Activated CD4-positive, alpha-beta memory T cell treated with anti-CD3 and anti-CD28 coated beads for 36 hours (primary cell): ENCODE measurements at regions not wholly inside any gene's neighbourhood (a gene's known extent, or its start where the extent isn't known, plus 50 kb on each side); places are given as distances from the start of the nearest gene placed in this dataset.
"Not testable (repeated sequence)": the region's sequence is repeated elsewhere in the genome, so short reads cannot be mapped to it uniquely, and the experiment has no call there.

ENCODE experiments used
- CTCF ChIA-PET: fragments of 350-600 bp; sonication (Branson Sonifier 250); formaldehyde crosslinking; loops from one replicate; lab custom pipeline; 2021; ENCODE audit warnings: antibody characterized with exemption, inconsistent platforms; lab: Charles Lee
- POLR2A ChIA-PET: fragments of 350-600 bp; sonication (Branson Sonifier 250); formaldehyde crosslinking; loops from one replicate; lab custom pipeline; 2021; ENCODE audit warnings: antibody characterized with exemption; lab: Charles Lee
- DNase-seq: peaks from one replicate; pipeline ENCODE4 v3.0.0-alpha.2; 2020
- H3K27ac Mint-ChIP-seq: one replicate; pipeline ENCODE4 v1.8.0; 2021; ENCODE audit warnings: mixed read lengths
- H3K27me3 Mint-ChIP-seq: one replicate; pipeline ENCODE4 v1.8.0; 2021; ENCODE audit warnings: mixed read lengths
- H3K36me3 Mint-ChIP-seq: one replicate; pipeline ENCODE4 v1.8.0; 2021; ENCODE audit warnings: mixed read lengths
- H3K4me1 Mint-ChIP-seq: one replicate; pipeline ENCODE4 v1.8.0; 2021; ENCODE audit warnings: low read depth, mixed read lengths
- H3K4me3 Mint-ChIP-seq: one replicate; pipeline ENCODE4 v1.8.0; 2021; ENCODE audit warnings: mild to moderate bottlenecking, mixed read lengths
- H3K9me3 Mint-ChIP-seq: one replicate; pipeline ENCODE4 v1.8.0; 2021; ENCODE audit warnings: mixed read lengths
- intact Hi-C: fragments of 100-400 bp; cut with micrococcal nuclease; formaldehyde crosslinking; loops from one replicate; pipeline ENCODE4 v1.15.1; 2023

DNA sequence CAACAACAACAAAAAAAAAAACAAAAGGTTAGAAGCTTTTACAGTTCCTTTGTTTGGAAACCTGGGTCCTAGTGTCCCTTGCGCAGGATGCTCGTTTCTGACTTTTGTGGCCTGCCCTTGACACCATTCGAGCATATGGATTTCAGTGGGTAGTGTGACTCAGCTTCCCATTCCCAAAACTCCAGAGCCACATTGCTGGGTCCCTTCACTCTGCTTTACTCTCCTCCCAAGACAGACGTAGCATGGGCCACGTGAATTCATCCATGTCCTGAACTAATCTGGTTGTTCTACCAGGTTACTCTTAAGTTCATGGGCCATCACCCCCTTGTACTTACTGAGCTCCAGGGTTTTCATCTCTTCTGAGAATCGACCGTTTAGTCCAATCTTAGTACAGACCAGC is 68.0 kb upstream of the MAX start:
- Mint-ChIP-seq H3K9me3 (no peaks in the 10 kb centered on the region), H3K4me1 (peaks cover 14% of the 10 kb centered on the region), H3K4me3 (peak overlapping the region; percentile 68), H3K36me3 (no peaks in the 10 kb centered on the region), H3K27me3 (peaks cover 6% of the 10 kb centered on the region), H3K27ac (no peak overlapping the region)
- DNase-seq = no peak
- intact Hi-C loops = loop anchor here (1.0 to 5.0 kb wide), 3 partner anchors 36 to 637 kb away; no protein-coding TSS in a partner anchor
- POLR2A ChIA-PET = interaction anchor here (0.6 to 1.7 kb wide), 5 partner anchors 36 to 243 kb away, joined by 3 to 4 read pairs (median 4); partner anchors contain the start of gene FUT8
- CTCF ChIA-PET = interaction anchor here (0.7 to 3.0 kb wide), 10 partner anchors 14 to 654 kb away, joined by 3 to 18 read pairs (median 6); partner anchors contain the start of gene FUT8

DNA sequence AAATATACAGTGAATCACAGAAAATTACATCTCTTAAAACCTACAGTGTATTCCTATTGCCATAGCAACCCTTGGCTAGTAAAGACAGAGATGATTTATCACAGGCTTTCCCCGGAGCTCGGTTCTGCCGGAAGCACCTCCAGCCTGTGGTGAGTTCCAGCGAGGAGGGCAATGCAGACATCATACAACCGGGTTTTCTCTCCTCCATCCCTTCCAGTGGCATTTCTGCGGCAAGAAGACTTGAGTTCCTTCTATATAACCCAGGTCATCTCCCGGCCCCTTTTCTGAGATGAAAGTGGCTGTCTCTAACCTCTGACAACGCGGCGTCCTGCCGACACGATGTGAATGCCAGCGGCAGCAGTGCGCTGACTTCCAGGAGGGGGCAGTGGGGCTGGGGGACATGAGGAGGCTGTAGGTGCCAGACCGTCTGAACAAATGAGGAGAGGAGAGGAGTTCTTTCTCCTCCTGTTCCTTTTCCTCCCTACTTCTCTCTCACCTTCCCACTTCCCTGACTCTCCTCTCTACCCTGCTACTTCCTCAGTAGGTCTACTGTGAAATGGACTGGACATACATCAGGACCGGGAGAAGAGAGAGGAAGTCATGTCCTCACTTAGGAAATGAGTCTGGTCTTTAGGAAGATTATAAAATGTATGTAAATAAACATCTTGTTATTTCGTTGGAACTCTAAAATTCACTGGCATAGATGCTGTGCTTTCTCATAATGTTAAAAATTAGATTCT is 68.6 kb upstream of the MAX start:
- Mint-ChIP-seq H3K4me3 (peak overlapping the region; percentile 68), H3K36me3 (no peaks in the 10 kb centered on the region), H3K4me1 (peaks cover 14% of the 10 kb centered on the region), H3K9me3 (no peaks in the 10 kb centered on the region), H3K27ac (no peak overlapping the region), H3K27me3 (peaks cover 6% of the 10 kb centered on the region)
- CTCF ChIA-PET = interaction anchor here (0.7 to 3.0 kb wide), 10 partner anchors 13 to 654 kb away, joined by 3 to 18 read pairs (median 6); partner anchors contain the start of gene FUT8
- intact Hi-C loops = loop anchor here (1.0 to 5.0 kb wide), 3 partner anchors 35 to 636 kb away; no protein-coding TSS in a partner anchor
- POLR2A ChIA-PET = interaction anchor here (0.6 to 1.7 kb wide), 5 partner anchors 36 to 311 kb away, joined by 3 to 4 read pairs (median 4); partner anchors contain the start of gene FUT8
- peak; percentile 72 for DNase-seq

DNA sequence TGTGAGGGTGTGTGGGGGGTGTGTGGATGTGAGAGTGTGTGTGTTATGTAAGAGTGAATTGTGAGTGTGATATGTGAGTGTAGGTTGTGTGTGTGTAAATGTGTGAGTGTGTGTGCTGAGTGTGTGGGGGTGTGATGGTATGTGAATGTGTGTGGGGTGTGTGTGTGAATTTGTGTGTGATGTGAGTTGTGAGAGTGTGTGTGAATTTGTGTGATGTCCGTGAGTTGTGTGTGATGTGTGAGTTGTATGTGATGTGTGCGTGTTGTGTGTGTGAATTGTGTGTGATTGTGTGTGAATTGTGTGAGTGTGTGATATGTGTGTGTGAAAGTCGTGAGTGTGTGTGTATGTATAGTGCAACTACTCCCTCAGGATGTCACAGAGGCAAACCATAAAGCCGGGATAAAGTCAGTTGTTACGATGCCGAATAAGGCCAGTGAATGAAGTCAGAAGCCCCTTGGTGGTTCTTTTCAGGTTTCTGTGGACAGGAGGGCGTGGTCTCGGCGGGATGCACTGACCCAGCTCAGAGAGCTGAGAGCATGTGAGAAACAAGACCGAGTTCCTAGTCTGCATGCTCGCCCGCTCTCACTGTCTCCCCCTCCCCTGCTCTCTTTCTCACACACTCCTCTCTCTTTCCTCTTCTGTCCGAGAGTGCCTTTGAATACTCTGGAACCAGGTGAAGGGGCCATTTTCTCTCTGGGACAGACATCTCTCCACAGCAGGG is 71.8 kb upstream of the MAX start:
- H3K27ac Mint-ChIP-seq = no peak overlapping the region
- H3K9me3 Mint-ChIP-seq = no peaks in the 10 kb centered on the region
- DNase-seq = no peak
- H3K4me1 Mint-ChIP-seq = peaks cover 14% of the 10 kb centered on the region
- H3K4me3 Mint-ChIP-seq = no peak overlapping the region
- peaks cover 10% of the 10 kb centered on the region for H3K27me3 Mint-ChIP-seq
- no peaks in the 10 kb centered on the region for H3K36me3 Mint-ChIP-seq
- POLR2A ChIA-PET = no interaction called here
- intact Hi-C loops = loop anchor here (5.0 kb wide), 2 partner anchors 288 to 633 kb away; no protein-coding TSS in a partner anchor
- CTCF ChIA-PET = interaction anchor here (1.6 kb wide), 1 partner anchor 10 kb away, joined by 4 read pairs; no protein-coding TSS in a partner anchor

DNA sequence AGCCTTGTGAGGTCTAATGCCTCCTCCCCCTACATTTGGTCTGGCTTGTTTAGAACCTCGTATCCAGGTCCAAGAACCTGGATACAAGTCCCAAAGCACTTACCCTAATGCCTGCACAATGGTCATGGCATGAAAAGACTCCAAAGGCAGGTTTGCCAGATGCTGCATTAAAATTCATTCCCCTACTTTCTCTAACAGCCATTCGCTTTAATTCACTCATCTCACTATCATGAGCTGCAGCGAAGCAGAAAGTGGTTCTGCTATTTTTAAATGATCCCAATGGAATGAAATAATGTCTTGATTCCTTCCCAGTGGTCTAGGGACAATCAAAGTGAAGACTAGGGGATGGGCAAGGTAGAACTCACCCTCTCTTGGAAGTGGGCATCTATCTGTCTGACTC is 72.5 kb upstream of the MAX start:
- CTCF ChIA-PET = no interaction called here
- no peaks in the 10 kb centered on the region for H3K9me3 Mint-ChIP-seq

DNA sequence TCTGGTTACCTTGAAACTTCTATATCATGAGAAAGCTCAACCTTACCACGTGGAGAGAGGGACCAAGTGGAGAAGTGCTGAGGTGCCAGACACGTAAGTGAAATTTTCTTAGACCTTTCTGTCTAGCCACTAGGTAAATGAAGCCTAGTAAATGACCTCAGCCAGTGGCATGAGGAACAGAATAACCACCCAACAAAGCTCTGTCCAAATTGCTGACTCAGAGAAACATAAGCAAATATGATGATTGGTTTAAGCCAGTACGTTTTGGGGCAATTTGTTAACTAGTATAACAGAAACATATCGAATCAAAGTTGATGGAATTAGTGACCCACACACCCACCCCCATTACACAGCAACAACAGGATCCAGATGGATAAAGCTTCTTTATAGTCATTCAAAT is 75.2 kb upstream of the MAX start:
- intact Hi-C loops = no loop called here
- Mint-ChIP-seq H3K4me1 (peaks cover 16% of the 10 kb centered on the region), H3K36me3 (peaks cover 5% of the 10 kb centered on the region), H3K4me3 (no peak overlapping the region), H3K9me3 (peaks cover 12% of the 10 kb centered on the region), H3K27ac (no peak overlapping the region), H3K27me3 (peaks cover 4% of the 10 kb centered on the region)
- ChIA-PET POLR2A (no interaction called here), CTCF (interaction anchor here (1.0 to 1.1 kb wide), 2 partner anchors 13 to 782 kb away, joined by 4 read pairs; no protein-coding TSS in a partner anchor)
- DNase-seq = no peak

More for the DNA sequence above, 72.5 kb upstream of the MAX start:
- H3K36me3 Mint-ChIP-seq = no peaks in the 10 kb centered on the region
- peaks cover 12% of the 10 kb centered on the region for H3K4me1 Mint-ChIP-seq
- POLR2A ChIA-PET = interaction anchor here (1.5 kb wide), 1 partner anchor 10 kb away, joined by 3 read pairs; no protein-coding TSS in a partner anchor
- no peak for DNase-seq
- H3K27me3 Mint-ChIP-seq = peaks cover 9% of the 10 kb centered on the region
- no peak overlapping the region for H3K4me3 Mint-ChIP-seq
- H3K27ac Mint-ChIP-seq = no peak overlapping the region
- intact Hi-C loops = loop anchor here (5.0 kb wide), 2 partner anchors 288 to 633 kb away; no protein-coding TSS in a partner anchor

DNA sequence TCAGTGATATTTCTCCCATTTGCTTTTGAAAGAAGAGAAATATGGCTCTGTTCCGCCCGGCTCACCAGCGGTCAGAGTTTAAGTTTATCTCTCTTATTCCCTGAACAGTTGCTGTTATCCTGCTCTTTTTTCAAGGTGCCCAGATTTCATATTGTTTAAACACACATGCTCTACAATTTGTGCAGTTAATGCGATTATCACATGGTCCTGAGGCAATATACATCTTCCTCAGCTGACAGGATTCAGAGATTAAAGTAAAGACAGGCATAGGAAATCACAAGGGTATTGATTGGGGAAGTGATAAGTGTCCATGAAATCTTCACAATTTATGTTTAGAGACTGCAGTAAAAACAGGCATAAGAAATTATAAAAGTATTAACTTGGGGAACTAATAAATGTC is 76.9 kb upstream of the MAX start:
- H3K36me3 Mint-ChIP-seq, DNase-seq, H3K27me3 Mint-ChIP-seq, POLR2A ChIA-PET, CTCF ChIA-PET, H3K27ac Mint-ChIP-seq, intact Hi-C loops, H3K4me3 Mint-ChIP-seq: not testable (repeated sequence)
- peaks cover 19% of the 10 kb centered on the region for H3K9me3 Mint-ChIP-seq
- peaks cover 16% of the 10 kb centered on the region for H3K4me1 Mint-ChIP-seq

DNA sequence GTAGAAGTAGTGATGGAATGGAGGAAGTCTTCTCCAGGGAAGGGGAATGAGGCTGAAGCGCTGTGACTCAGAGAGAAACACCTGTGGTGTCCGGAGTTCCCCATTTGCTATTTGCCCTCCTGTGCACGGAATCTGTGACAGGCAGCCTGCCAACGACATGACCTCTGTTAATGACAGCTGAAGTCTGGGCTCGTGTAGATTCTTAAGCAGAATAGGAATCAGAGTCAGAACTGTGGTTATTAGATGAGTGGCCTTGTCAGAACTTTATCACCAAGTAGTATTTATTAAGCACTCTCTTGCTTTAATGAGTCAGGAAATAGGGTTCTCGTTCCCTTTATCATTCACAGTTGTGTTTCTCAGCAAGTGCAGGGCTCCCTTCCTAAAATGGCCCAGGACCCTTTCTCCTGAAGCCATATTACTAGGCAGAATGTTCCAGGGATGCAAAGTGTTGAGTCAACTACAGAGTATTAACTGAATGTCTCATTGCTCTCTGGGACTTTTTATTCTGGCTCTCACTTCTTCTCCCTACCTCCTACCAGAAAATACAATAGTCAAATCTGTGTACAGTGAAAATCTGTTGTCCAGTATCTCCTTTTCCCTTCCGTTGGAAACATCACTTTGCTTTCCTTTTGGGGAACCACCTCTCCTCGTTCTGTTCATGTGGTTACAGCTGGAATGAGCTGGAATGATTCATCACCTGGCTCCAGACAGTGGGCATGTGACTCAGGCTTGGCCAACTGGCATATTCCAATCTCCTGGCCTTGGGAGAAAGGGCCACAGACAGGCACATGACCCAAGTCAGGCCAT is 77.8 kb upstream of the MAX start:
- CTCF ChIA-PET = interaction anchor here (1.0 to 1.3 kb wide), 2 partner anchors 16 to 194 kb away, joined by 3 to 4 read pairs; partner anchors contain the start of gene FNTB
- no peak overlapping the region for H3K4me3 Mint-ChIP-seq
- peaks cover 5% of the 10 kb centered on the region for H3K27me3 Mint-ChIP-seq
- POLR2A ChIA-PET = interaction anchor here (1.0 to 1.7 kb wide), 3 partner anchors 11 to 232 kb away, joined by 3 to 7 read pairs (median 4); partner anchors contain the start of gene FUT8
- peaks cover 18% of the 10 kb centered on the region for H3K4me1 Mint-ChIP-seq
- peak overlapping the region; percentile 21 for H3K27ac Mint-ChIP-seq
- peaks cover 19% of the 10 kb centered on the region for H3K9me3 Mint-ChIP-seq
- peaks cover 6% of the 10 kb centered on the region for H3K36me3 Mint-ChIP-seq
- peak; percentile 79 for DNase-seq
- intact Hi-C loops = loop anchor here (1.0 kb wide), 1 partner anchor 26 kb away; no protein-coding TSS in a partner anchor

DNA sequence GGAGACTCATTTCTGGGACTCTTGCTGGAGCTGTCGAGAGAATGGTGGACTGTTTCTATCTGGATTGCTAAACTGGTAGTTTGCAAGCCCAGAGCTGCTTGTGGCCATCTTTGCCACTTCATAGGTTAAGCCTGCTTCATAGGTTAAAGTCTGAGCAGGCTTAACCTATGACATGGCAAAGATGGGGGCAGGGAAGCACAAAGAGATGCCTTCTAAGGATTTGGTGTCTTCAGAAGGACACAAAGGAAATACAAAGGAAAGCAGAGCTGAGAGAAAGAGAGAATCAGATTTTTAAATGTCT is 78.4 kb upstream of the MAX start:
- Mint-ChIP-seq H3K36me3 (peaks cover 6% of the 10 kb centered on the region), H3K4me3 (no peak overlapping the region), H3K27me3 (peaks cover 5% of the 10 kb centered on the region), H3K9me3 (peaks cover 19% of the 10 kb centered on the region), H3K4me1 (peaks cover 18% of the 10 kb centered on the region), H3K27ac (peak overlapping the region; percentile 21)
- ChIA-PET POLR2A (interaction anchor here (1.0 to 1.7 kb wide), 3 partner anchors 12 to 231 kb away, joined by 3 to 7 read pairs (median 4); partner anchors contain the start of gene FUT8), CTCF (interaction anchor here (1.0 to 1.3 kb wide), 3 partner anchors 16 to 644 kb away, joined by 3 to 4 read pairs (median 3); partner anchors contain the start of gene FNTB)
- no peak for DNase-seq
- intact Hi-C loops = loop anchor here (1.0 kb wide), 1 partner anchor 26 kb away; no protein-coding TSS in a partner anchor

DNA sequence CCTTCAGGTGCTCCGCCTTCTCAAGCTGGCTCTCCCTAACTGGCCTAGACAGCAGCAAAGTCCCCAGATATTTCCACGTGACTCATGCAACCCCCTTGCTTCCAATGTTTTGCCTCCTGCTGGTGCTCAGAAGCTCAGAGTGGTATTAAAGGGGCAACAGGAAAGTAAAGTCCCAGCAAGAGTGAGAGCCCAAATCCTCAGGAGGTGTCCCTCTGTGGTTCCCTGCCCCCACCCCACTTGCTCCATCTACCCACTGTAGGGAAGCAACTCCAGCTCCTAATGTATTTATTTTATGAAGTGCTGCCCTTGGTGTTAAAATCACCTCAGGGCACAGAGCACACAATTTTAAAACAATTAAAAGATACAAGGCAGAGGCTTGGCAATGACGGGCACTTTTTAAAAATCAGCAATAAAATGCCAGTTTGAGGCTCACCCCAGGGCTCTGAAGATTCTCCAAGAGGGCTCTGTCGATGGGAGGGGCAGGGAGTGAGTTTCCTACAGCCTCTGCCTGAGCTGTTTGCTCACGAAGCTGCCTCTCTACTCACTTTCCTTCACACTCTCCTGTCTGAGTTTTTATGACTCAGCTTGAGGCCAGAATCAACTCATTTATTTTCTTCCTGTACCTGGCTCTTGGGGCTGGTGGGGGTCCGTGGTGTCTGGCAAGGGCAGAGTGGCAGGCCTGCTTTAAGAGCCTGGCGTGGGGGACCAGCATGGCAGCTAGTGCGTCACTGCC is 81.9 kb upstream of the MAX start:
- Mint-ChIP-seq H3K36me3 (peaks cover 6% of the 10 kb centered on the region), H3K9me3 (peaks cover 19% of the 10 kb centered on the region), H3K4me3 (no peak overlapping the region), H3K27ac (no peak overlapping the region), H3K27me3 (peaks cover 4% of the 10 kb centered on the region), H3K4me1 (peaks cover 18% of the 10 kb centered on the region)
- ChIA-PET CTCF (interaction anchor here (0.9 to 1.4 kb wide), 5 partner anchors 14 to 640 kb away, joined by 3 to 9 read pairs (median 4); no protein-coding TSS in a partner anchor), POLR2A (no interaction called here)
- intact Hi-C loops = no loop called here
- DNase-seq = peak; percentile 22

DNA sequence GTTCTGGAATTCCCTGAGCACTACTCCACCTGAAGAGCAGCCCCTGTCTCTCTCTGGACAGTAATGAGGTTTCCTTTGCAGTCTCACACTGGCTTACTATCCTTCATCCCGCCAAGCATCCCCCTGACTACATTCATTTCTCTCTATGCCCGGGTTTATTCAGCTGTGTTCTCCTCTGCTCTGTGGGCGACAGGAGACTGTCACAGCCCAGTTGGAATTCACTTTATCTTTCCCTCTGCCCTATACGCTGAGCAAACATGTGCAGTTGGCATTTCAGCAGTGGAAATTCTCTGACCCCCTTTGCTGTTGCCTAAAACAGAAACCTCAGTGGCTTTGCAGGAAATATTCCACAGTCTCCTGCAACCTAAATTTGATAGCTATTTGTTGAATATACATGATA is 83.5 kb upstream of the MAX start:
- Mint-ChIP-seq H3K4me1 (peaks cover 4% of the 10 kb centered on the region), H3K36me3 (peaks cover 6% of the 10 kb centered on the region), H3K4me3 (no peak overlapping the region), H3K27ac (no peak overlapping the region), H3K27me3 (peaks cover 4% of the 10 kb centered on the region), H3K9me3 (peaks cover 19% of the 10 kb centered on the region)
- CTCF ChIA-PET = interaction anchor here (1.4 kb wide), 1 partner anchor 42 kb away, joined by 3 read pairs; no protein-coding TSS in a partner anchor
- intact Hi-C loops = no loop called here
- POLR2A ChIA-PET = interaction anchor here (0.5 kb wide), 1 partner anchor 463 kb away, joined by 3 read pairs; no protein-coding TSS in a partner anchor
- no peak for DNase-seq
